H54 (cell line): ENCODE measurements at regions not wholly inside any gene's neighbourhood (a gene's known extent, or its start where the extent isn't known, plus 50 kb on each side); places are given as distances from the start of the nearest gene placed in this dataset.
"Not testable (repeated sequence)": the region's sequence is repeated elsewhere in the genome, so short reads cannot be mapped to it uniquely, and the experiment has no call there.

Experiments used
- DNase-seq: peaks from one replicate; pipeline ENCODE4 v3.0.0; 2011; ENCODE audit warnings: low spot score, mixed read lengths; ENCODE audit not compliant: insufficient read length
- FAIRE-seq: peaks from 3 replicates; lab custom pipeline; 2011; peaks lifted over from hg19 to GRCh38; lab: Jason Lieb, UNC
- POLR2A ChIP-seq: IDR thresholded peaks from 2 replicates; pipeline ENCODE4 v1.6.1; 2011; ENCODE audit warnings: low read depth, mild to moderate bottlenecking, low read length

- FAIRE-seq: no peak
- no peak for TF ChIP-seq POLR2A
- no peak for DNase-seq
These were observed 514.4 kb downstream of the XYLT1 start for GRCh38 chr16:16956376-16956775.

- no peak for FAIRE-seq
- DNase-seq: no peak
- no peak for TF ChIP-seq POLR2A
These were observed 510.0 kb downstream of the XYLT1 start for GRCh38 chr16:16960785-16961184.

GRCh38 chr16:16966439-16966838 is 504.3 kb downstream of the XYLT1 start:
- FAIRE-seq: no peak
- DNase-seq: no peak
- TF ChIP-seq POLR2A: no peak

GRCh38 chr16:16971042-16971441 is 499.7 kb downstream of the XYLT1 start:
- TF ChIP-seq POLR2A: no peak
- FAIRE-seq (no peak), DNase-seq (no peak)

GRCh38 chr16:16972831-16973230 is 497.9 kb downstream of the XYLT1 start:
- FAIRE-seq (no peak), DNase-seq (no peak)
- TF ChIP-seq POLR2A: no peak

GRCh38 chr16:16973707-16974591 is 496.8 kb downstream of the XYLT1 start:
- DNase-seq: no peak
- FAIRE-seq: no peak
- TF ChIP-seq POLR2A: no peak

- FAIRE-seq (no peak), DNase-seq (no peak)
- TF ChIP-seq POLR2A: no peak
These were observed 488.1 kb downstream of the XYLT1 start for GRCh38 chr16:16982614-16983013.

- TF ChIP-seq POLR2A: no peak
- DNase-seq (no peak), FAIRE-seq (no peak)
These were observed 487.2 kb downstream of the XYLT1 start for GRCh38 chr16:16983582-16983981.

GRCh38 chr16:16984091-16984490 is 486.7 kb downstream of the XYLT1 start:
- DNase-seq, FAIRE-seq: not testable (repeated sequence)

GRCh38 chr16:16985707-16986106 is 485.1 kb downstream of the XYLT1 start:
- FAIRE-seq (no peak), DNase-seq (no peak)
- TF ChIP-seq POLR2A: no peak

GRCh38 chr16:16988963-16989362 is 481.8 kb downstream of the XYLT1 start:
- no peak for DNase-seq
- TF ChIP-seq POLR2A: no peak

GRCh38 chr16:16989368-16989767 is 481.4 kb downstream of the XYLT1 start:
- DNase-seq: no peak
- FAIRE-seq: no peak
- no peak for TF ChIP-seq POLR2A

More at GRCh38 chr16:16988963-16989362, 481.8 kb downstream of the XYLT1 start:
- FAIRE-seq: no peak

- no peak for TF ChIP-seq POLR2A
- FAIRE-seq (no peak), DNase-seq (no peak)
These were observed 479.0 kb downstream of the XYLT1 start for GRCh38 chr16:16991711-16992110.

- DNase-seq (no peak), FAIRE-seq (no peak)
- TF ChIP-seq POLR2A: no peak
These were observed 477.6 kb downstream of the XYLT1 start for GRCh38 chr16:16992975-16993765.

- no peak for FAIRE-seq
These were observed 475.9 kb downstream of the XYLT1 start for GRCh38 chr16:16994831-16995230.

More at GRCh38 chr16:16994831-16995230, 475.9 kb downstream of the XYLT1 start:
- no peak for DNase-seq
- no peak for TF ChIP-seq POLR2A
